ENCODE measurements at regions not wholly inside any gene's neighbourhood (a gene's known extent, or its start where the extent isn't known, plus 50 kb on each side); places are given as distances from the start of the nearest gene placed in this dataset.

DNA sequence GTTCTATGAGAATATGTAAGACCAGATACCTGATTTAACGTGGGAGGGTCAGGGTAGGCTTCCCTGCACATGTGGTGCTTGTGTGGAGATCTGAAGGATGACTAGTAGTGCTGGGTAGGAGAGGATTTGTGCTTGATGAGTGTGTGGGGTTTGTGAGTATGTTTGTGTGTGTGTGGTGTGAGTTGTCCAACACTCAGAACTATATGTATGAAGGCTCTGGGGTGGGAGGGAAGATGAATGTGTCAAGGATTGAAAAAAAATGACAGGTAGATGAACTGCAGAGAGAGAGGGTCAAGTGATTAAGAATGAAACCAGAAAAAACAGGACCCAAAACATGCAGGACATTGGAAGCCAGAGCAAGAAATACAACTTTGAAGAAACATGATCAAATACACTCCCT, 154.6 kb upstream of the NR3C1 start:
- in situ Hi-C loops (cut with MboI) (no loop called here), intact Hi-C loops (cut with micrococcal nuclease) (no loop called here)
- no peak overlapping the region for H3K9ac ChIP-seq (ENCODE audit: insufficient read depth in 1 of 2, low read depth in 2 of 2, low read length in 2 of 2)
- WGBS (ENCODE audit: insufficient coverage, low coverage, missing lambda C conversion rate) = 0% methylated on average over 1 of the region's 1 CpG
- no peak overlapping the region for H3K4me2 ChIP-seq (ENCODE audit: insufficient read depth, low read length)
- H3K36me3 ChIP-seq (ENCODE audit: control insufficient read depth, insufficient read depth, low read length) = no peaks in the 10 kb centered on the region
- no peak overlapping the region for H3K4me3 ChIP-seq
- H2AFZ ChIP-seq (ENCODE audit: low read depth, low read length) = no peak overlapping the region
- FAIRE-seq (no peak), DNase-seq (ENCODE audit: extremely low read depth in 1 of 4, low spot score in 3 of 4) (no peak), ATAC-seq (no peak)
- ChIA-PET CTCF (ENCODE audit: low intra/inter-chr PET ratio) (no interaction called here), POLR2A (no interaction called here)
- H3K79me2 ChIP-seq (ENCODE audit: control insufficient read depth, insufficient read depth, low read length) = no peaks in the 10 kb centered on the region
- no peaks in the 10 kb centered on the region for H3K4me1 ChIP-seq (replicated peaks in 1 of 2; ENCODE audit: control insufficient read depth in 2 of 2, insufficient read depth in 2 of 2, low read length in 2 of 2)
- no peaks in the 10 kb centered on the region for H3K9me1 ChIP-seq (ENCODE audit: control insufficient read depth, insufficient read depth, low read length)
- no peaks in the 10 kb centered on the region for H4K20me1 ChIP-seq (replicated peaks; ENCODE audit: control insufficient read depth, insufficient read depth, low read length)
- H3K27ac ChIP-seq (ENCODE audit: extremely low read depth, low read depth, low read length) = no peak overlapping the region
- BruUV-seq (replicated peaks) = no TSS peak
- no peaks in the 10 kb centered on the region for H3K9me3 ChIP-seq (replicated peaks; ENCODE audit: control insufficient read depth, insufficient read depth, low read depth, low read length)
- no peaks in the 10 kb centered on the region; a peak in 2 of 5 replicates for H3K27me3 ChIP-seq (ENCODE audit: control insufficient read depth in 2 of 2, insufficient read depth in 2 of 2, low read length in 2 of 2)
- TF ChIP-seq ARNT (IDR thresholded peaks at IDR 0.05) (no peak), ZNF175 (CRISPR knock-in tag; IDR thresholded peaks at IDR 0.05; ENCODE audit: low read depth) (no peak), SMAD4 (CRISPR knock-in tag; conservative IDR thresholded peaks at IDR 0.05) (no peak), EZH2 (IDR thresholded peaks at IDR 0.05; ENCODE audit: borderline replicate concordance, low read depth, low read length) (no peak), ZNF583 (CRISPR knock-in tag; IDR thresholded peaks at IDR 0.05) (no peak), USF1 (CRISPR knock-in tag; IDR thresholded peaks at IDR 0.05) (no peak), RHOXF2B (CRISPR knock-in tag; conservative IDR thresholded peaks at IDR 0.05) (no peak), HNRNPH1 (optimal IDR thresholded peaks at IDR 0.05; ENCODE audit: low read depth, low read length) (no peak), POU5F1 (IDR thresholded peaks at IDR 0.05; ENCODE audit: borderline replicate concordance, low read depth, low read length, partially characterized antibody) (no peak), DDX20 (tag; IDR thresholded peaks at IDR 0.05; ENCODE audit: low read depth) (no peak), NFYB (IDR thresholded peaks at IDR 0.05; ENCODE audit: extremely low read depth, insufficient read length) (no peak), TAL1 (IDR thresholded peaks at IDR 0.05) (no peak), ZSCAN29 (IDR thresholded peaks at IDR 0.05) (no peak), CCAR2 (IDR thresholded peaks at IDR 0.05; ENCODE audit: low read depth, low read length) (no peak)
- TF ChIP-seq, protein P1, sequence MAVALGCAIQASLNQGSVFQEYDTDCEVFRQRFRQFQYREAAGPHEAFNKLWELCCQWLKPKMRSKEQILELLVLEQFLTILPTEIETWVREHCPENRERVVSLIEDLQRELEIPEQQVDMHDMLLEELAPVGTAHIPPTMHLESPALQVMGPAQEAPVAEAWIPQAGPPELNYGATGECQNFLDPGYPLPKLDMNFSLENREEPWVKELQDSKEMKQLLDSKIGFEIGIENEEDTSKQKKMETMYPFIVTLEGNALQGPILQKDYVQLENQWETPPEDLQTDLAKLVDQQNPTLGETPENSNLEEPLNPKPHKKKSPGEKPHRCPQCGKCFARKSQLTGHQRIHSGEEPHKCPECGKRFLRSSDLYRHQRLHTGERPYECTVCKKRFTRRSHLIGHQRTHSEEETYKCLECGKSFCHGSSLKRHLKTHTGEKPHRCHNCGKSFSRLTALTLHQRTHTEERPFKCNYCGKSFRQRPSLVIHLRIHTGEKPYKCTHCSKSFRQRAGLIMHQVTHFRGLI (CRISPR knock-in tag; IDR thresholded peaks at IDR 0.05) = no peak
- TF ChIP-seq, protein P2, sequence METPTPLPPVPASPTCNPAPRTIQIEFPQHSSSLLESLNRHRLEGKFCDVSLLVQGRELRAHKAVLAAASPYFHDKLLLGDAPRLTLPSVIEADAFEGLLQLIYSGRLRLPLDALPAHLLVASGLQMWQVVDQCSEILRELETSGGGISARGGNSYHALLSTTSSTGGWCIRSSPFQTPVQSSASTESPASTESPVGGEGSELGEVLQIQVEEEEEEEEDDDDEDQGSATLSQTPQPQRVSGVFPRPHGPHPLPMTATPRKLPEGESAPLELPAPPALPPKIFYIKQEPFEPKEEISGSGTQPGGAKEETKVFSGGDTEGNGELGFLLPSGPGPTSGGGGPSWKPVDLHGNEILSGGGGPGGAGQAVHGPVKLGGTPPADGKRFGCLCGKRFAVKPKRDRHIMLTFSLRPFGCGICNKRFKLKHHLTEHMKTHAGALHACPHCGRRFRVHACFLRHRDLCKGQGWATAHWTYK (CRISPR knock-in tag; IDR thresholded peaks at IDR 0.05) = no peak
- TF ChIP-seq, protein P3, sequence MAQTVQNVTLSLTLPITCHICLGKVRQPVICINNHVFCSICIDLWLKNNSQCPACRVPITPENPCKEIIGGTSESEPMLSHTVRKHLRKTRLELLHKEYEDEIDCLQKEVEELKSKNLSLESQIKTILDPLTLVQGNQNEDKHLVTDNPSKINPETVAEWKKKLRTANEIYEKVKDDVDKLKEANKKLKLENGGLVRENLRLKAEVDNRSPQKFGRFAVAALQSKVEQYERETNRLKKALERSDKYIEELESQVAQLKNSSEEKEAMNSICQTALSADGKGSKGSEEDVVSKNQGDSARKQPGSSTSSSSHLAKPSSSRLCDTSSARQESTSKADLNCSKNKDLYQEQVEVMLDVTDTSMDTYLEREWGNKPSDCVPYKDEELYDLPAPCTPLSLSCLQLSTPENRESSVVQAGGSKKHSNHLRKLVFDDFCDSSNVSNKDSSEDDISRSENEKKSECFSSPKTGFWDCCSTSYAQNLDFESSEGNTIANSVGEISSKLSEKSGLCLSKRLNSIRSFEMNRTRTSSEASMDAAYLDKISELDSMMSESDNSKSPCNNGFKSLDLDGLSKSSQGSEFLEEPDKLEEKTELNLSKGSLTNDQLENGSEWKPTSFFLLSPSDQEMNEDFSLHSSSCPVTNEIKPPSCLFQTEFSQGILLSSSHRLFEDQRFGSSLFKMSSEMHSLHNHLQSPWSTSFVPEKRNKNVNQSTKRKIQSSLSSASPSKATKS (CRISPR knock-in tag; IDR thresholded peaks at IDR 0.05) = no peak

Measured in K562 (cell line).